HCT116 (cell line): ENCODE measurements at regions not wholly inside any gene's neighbourhood (a gene's known extent, or its start where the extent isn't known, plus 50 kb on each side); places are given as distances from the start of the nearest gene placed in this dataset.

Source experiments
- ATAC-seq: fragments of 200-7000 bp; cut with Tn5 transposase; 2 replicates; pipeline ENCODE4 v1.9.1; 2020; ENCODE audit warnings: mild to moderate bottlenecking, moderate library complexity
- BruUV-seq: library from RNA; stranded (reverse); fragments of 400-500 nt; replicated peaks from 2 replicates; lab custom pipeline; 2021; lab: Mats Ljungman, UMichigan
- CTCF ChIA-PET: fragments of 300-600 bp; sonication (Branson Sonifier 250); formaldehyde crosslinking; loops from one replicate; lab custom pipeline; 2021; ENCODE audit warnings: antibody characterized with exemption; lab: Charles Lee
- POLR2A ChIA-PET: fragments of 300-600, 350-600 bp; sonication (Branson Sonifier 250); formaldehyde crosslinking; loops from one replicate; lab custom pipeline; 2021; ENCODE audit warnings: antibody characterized with exemption; lab: Charles Lee
- RAD21 ChIA-PET, 2 experiments: fragments of 300-600 bp; sonication (Branson Sonifier 250); formaldehyde crosslinking; loops; one replicate each; lab custom pipeline; 2023; ENCODE audit warnings: low total read pairs in 2 of 2; ENCODE audit not compliant: uncharacterized antibody in 2 of 2, unreplicated experiment in 2 of 2, low non-redundant PET in 1 of 2; lab: Charles Lee
- DNase-seq: peaks from one replicate; pipeline ENCODE4 v3.0.0-alpha.2; 2010; ENCODE audit warnings: low read depth, low spot score
- H2AFZ ChIP-seq: fragments of 200-600 bp; shearing (Covaris generic), sonication (generic); 2 replicates; pipeline ENCODE4 v1.6.1; 2017; ENCODE audit warnings: low read depth, mixed run types, mixed read lengths, antibody characterized with exemption, low read length; ENCODE audit not compliant: poor library complexity, severe bottlenecking
- H3K27ac ChIP-seq: 2 replicates; pipeline ENCODE4 v1.5.1; 2012; ENCODE audit warnings: low read depth, low read length
- H3K27me3 ChIP-seq: fragments of 200-600 bp; sonication (generic); 2 replicates; pipeline ENCODE4 v1.6.1; 2016; ENCODE audit warnings: mixed run types, low read length, mixed read lengths; ENCODE audit not compliant: insufficient read depth
- H3K36me3 ChIP-seq, 2 experiments: fragments of 200-500 bp in 1 of 2; fragments of 200-600 bp in 1 of 2; sonication (Bioruptor generic) in 1 of 2; sonication (generic) in 1 of 2; 2 replicates each; pipeline versions ENCODE4 v1.5.1 to v1.6.1; 2014 to 2016; ENCODE audit warnings: low read length in 2 of 2, inconsistent platforms in 1 of 2, mixed read lengths in 1 of 2, mixed run types in 1 of 2; ENCODE audit not compliant: insufficient read depth in 2 of 2, control insufficient read depth in 1 of 2
- H3K4me1 ChIP-seq, 2 experiments: fragments of 200-600 bp in 1 of 2; sonication (generic) in 1 of 2; 2 replicates each; pipeline versions ENCODE4 v1.5.1 to v1.6.1; 2012 to 2017; ENCODE audit warnings: low read length in 2 of 2, inconsistent platforms in 1 of 2, mild to moderate bottlenecking in 1 of 2, mixed read lengths in 1 of 2, mixed run types in 1 of 2, moderate library complexity in 1 of 2; ENCODE audit not compliant: insufficient read depth in 2 of 2, control insufficient read depth in 1 of 2
- H3K4me2 ChIP-seq: fragments of 200-600 bp; sonication (generic); 2 replicates; pipeline ENCODE4 v1.6.1; 2017; ENCODE audit warnings: mixed run types, low read length, mixed read lengths
- H3K4me3 ChIP-seq, 2 experiments: fragments of 200-600 bp in 1 of 2; sonication (generic) in 1 of 2; replicated peaks in 1 of 2; 2 replicates each; pipeline ENCODE4 v1.5.1; 2011 to 2016; ENCODE audit warnings: low read length in 2 of 2, control low read depth in 1 of 2, low read depth in 1 of 2, mild to moderate bottlenecking in 1 of 2, mixed read lengths in 1 of 2, mixed run types in 1 of 2
- H3K79me2 ChIP-seq: fragments of 200-600 bp; sonication (generic); 2 replicates; pipeline ENCODE4 v1.6.1; 2017; ENCODE audit warnings: mild to moderate bottlenecking, mixed run types, low read length, moderate library complexity, mixed read lengths; ENCODE audit not compliant: insufficient read depth
- H3K9ac ChIP-seq: fragments of 200-600 bp; sonication (generic); 2 replicates; pipeline ENCODE4 v1.6.1; 2016; ENCODE audit warnings: low read length, mixed read lengths
- H3K9me2 ChIP-seq: fragments of 200-600 bp; sonication (generic), shearing (Covaris generic); 2 replicates; pipeline ENCODE4 v1.6.1; 2017; ENCODE audit warnings: mixed run types, mild to moderate bottlenecking, moderate library complexity; ENCODE audit not compliant: insufficient read depth
- H3K9me3 ChIP-seq, 2 experiments: fragments of 200-500 bp in 1 of 2; fragments of 200-600 bp in 1 of 2; sonication (Bioruptor generic) in 1 of 2; sonication (generic) in 1 of 2; 2 replicates each; pipeline ENCODE4 v1.6.1; 2014 to 2017; ENCODE audit warnings: low read length in 2 of 2, mixed read lengths in 2 of 2, inconsistent platforms in 1 of 2, low read depth in 1 of 2, mild to moderate bottlenecking in 1 of 2, mixed run types in 1 of 2, moderate library complexity in 1 of 2; ENCODE audit not compliant: control insufficient read depth in 1 of 2, insufficient read depth in 1 of 2
- H4K20me1 ChIP-seq: fragments of 200-600 bp; sonication (generic), shearing (Covaris generic); 2 replicates; pipeline ENCODE4 v1.6.1; 2017; ENCODE audit warnings: mixed run types, mild to moderate bottlenecking, moderate library complexity; ENCODE audit not compliant: insufficient read depth
- CTCF ChIP-seq, 3 experiments: fragments of 200-600 bp in 1 of 3; sonication (generic) in 1 of 3; IDR thresholded peaks in 2 of 3; conservative IDR thresholded peaks in 1 of 3; 2 replicates each; pipeline ENCODE4 v1.5.1; 2012 to 2017; ENCODE audit warnings: low read depth in 2 of 3, low read length in 2 of 3, antibody characterized with exemption in 1 of 3, borderline replicate concordance in 1 of 3, control low read depth in 1 of 3, mild to moderate bottlenecking in 1 of 3, mixed read lengths in 1 of 3, mixed run types in 1 of 3, moderate library complexity in 1 of 3; ENCODE audit not compliant: insufficient read depth in 1 of 3
- EZH2 ChIP-seq: fragments of 200-600 bp; sonication (generic); IDR thresholded peaks from 2 replicates; pipeline ENCODE4 v1.6.1; 2017; ENCODE audit warnings: antibody characterized with exemption, mixed run types
- SP1 ChIP-seq: IDR thresholded peaks from 2 replicates; pipeline ENCODE4 v1.6.1; 2012; ENCODE audit warnings: low read depth
- ZBTB33 ChIP-seq: IDR thresholded peaks from 2 replicates; pipeline ENCODE4 v1.6.1; 2011; ENCODE audit warnings: mild to moderate bottlenecking, low read length, moderate library complexity; ENCODE audit not compliant: insufficient replicate concordance; ENCODE audit errors: extremely low read depth
- intact Hi-C: fragments of 100-400 bp; cut with micrococcal nuclease; formaldehyde crosslinking; loops from 2 replicates; pipeline ENCODE4 v1.10.0; 2022

DNA sequence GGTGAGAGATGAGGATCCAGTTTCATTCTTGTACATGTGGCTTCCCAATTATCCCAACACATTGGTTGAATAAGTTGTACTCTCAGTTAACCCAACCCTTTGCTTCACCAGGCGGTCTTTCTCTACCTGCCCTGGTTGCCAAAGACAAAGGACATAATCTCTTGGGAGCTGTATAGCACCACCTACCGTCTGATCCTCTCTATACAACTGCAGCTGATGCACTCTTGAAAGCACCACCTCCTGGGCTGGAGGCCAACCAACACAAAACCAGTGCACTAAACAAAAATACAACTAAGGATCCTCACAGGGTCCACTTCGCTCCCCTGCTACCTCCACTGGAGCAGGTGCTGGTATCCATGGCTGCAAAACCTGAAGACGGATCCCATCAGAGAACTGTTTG is 473.6 kb upstream of the NRXN1 start:
- Histone ChIP-seq H3K36me3 (no peaks in the 10 kb centered on the region), H3K27ac (no peak overlapping the region), H3K4me2 (no peak overlapping the region), H4K20me1 (no peaks in the 10 kb centered on the region), H3K4me1 (no peaks in the 10 kb centered on the region), H2AFZ (no peak overlapping the region), H3K4me3 (no peak overlapping the region), H3K27me3 (no peaks in the 10 kb centered on the region), H3K9ac (no peak overlapping the region), H3K9me3 (no peaks in the 10 kb centered on the region), H3K79me2 (no peaks in the 10 kb centered on the region), H3K9me2 (no peaks in the 10 kb centered on the region)
- TF ChIP-seq SP1 (no peak), CTCF (IDR thresholded peaks at IDR 0.05 in 2 of 3, conservative IDR thresholded peaks at IDR 0.05 in 1 of 3; ENCODE audit: borderline replicate concordance in 1 of 3, insufficient read depth in 1 of 3, low read depth in 2 of 3, low read length in 2 of 3) (0 out of 6 replicates have a peak, but pooled peaks of 1 of the 3 experiments have one; percentile 12)
- RAD21 ChIA-PET = no interaction called here
- DNase-seq = no peak
- POLR2A ChIA-PET = no interaction called here
- intact Hi-C loops = no loop called here
- CTCF ChIA-PET = no interaction called here
- no TSS peak for BruUV-seq
- no peak for ATAC-seq

GRCh38 chr2:51490576-51491234 is 458.8 kb upstream of the NRXN1 start:
- no TSS peak for BruUV-seq
- TF ChIP-seq EZH2 (no peak), ZBTB33 (no peak)
- Histone ChIP-seq H3K9ac (no peak overlapping the region), H4K20me1 (no peaks in the 10 kb centered on the region), H3K9me3 (no peaks in the 10 kb centered on the region), H3K9me2 (no peaks in the 10 kb centered on the region), H3K36me3 (no peaks in the 10 kb centered on the region), H3K79me2 (no peaks in the 10 kb centered on the region), H3K4me2 (no peak overlapping the region), H3K4me1 (no peaks in the 10 kb centered on the region), H3K27ac (no peak overlapping the region), H3K4me3 (no peak overlapping the region), H2AFZ (no peak overlapping the region), H3K27me3 (no peaks in the 10 kb centered on the region)
- ATAC-seq (no peak), DNase-seq (no peak)
- POLR2A ChIA-PET = no interaction called here
- RAD21 ChIA-PET = no interaction called here
- CTCF ChIA-PET = no interaction called here
- intact Hi-C loops = no loop called here
